BE2C (cell line): ENCODE measurements at regions not wholly inside any gene's neighbourhood (a gene's known extent, or its start where the extent isn't known, plus 50 kb on each side); places are given as distances from the start of the nearest gene placed in this dataset.

Source experiments
- DNase-seq: peaks from one replicate; pipeline ENCODE4 v3.0.0-alpha.2; 2020
- H3K27me3 ChIP-seq: fragments of 250-450 bp; sonication (Bioruptor Pico); 2 replicates; pipeline ENCODE4 v1.5.1; 2020; ENCODE audit warnings: mild to moderate bottlenecking
- H3K36me3 ChIP-seq: fragments of 250-450 bp; sonication (Bioruptor Pico); 2 replicates; pipeline ENCODE4 v1.5.1; 2020; ENCODE audit warnings: mild to moderate bottlenecking
- H3K4me1 ChIP-seq: fragments of 250-450 bp; sonication (Bioruptor Pico); 2 replicates; pipeline ENCODE4 v1.5.1; 2020
- H3K4me3 ChIP-seq: 2 replicates; pipeline ENCODE4 v1.5.1; 2011; ENCODE audit warnings: low read depth, low read length
- H3K9me3 ChIP-seq: fragments of 250-450 bp; sonication (Bioruptor Pico); 2 replicates; pipeline ENCODE4 v1.5.1; 2020
- TF ChIP-seq, protein P1 (sequence below): IDR thresholded peaks from 2 replicates; pipeline ENCODE4 v1.5.1; 2012; ENCODE audit warnings: mild to moderate bottlenecking, low read depth, low read length

DNA sequence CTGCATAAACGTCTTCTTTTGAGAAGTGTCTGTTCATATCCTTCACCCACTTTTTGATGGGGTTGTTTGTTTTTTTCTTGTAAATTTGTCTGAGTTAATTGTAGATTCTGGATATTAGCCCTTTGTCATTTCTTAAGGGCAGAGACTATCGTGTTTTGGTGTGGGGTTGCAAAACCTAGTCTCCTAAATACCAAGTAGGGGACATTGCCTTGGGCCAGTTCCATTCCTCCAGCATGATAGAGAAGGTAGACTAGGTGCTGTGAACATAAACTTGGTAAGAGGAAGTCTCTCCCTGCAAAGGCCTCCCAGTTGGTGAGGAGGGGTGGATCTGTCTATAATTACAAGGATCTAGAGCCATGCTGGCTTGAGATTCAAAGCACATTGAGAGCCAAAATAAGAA, 390.7 kb downstream of the VRK1 start:
- H3K36me3 ChIP-seq, result no peaks in the 10 kb centered on the region
- TF ChIP-seq, protein P1, sequence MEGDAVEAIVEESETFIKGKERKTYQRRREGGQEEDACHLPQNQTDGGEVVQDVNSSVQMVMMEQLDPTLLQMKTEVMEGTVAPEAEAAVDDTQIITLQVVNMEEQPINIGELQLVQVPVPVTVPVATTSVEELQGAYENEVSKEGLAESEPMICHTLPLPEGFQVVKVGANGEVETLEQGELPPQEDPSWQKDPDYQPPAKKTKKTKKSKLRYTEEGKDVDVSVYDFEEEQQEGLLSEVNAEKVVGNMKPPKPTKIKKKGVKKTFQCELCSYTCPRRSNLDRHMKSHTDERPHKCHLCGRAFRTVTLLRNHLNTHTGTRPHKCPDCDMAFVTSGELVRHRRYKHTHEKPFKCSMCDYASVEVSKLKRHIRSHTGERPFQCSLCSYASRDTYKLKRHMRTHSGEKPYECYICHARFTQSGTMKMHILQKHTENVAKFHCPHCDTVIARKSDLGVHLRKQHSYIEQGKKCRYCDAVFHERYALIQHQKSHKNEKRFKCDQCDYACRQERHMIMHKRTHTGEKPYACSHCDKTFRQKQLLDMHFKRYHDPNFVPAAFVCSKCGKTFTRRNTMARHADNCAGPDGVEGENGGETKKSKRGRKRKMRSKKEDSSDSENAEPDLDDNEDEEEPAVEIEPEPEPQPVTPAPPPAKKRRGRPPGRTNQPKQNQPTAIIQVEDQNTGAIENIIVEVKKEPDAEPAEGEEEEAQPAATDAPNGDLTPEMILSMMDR, result no peak
- no peak for DNase-seq
- H3K4me1 ChIP-seq, result no peaks in the 10 kb centered on the region
- no peak overlapping the region for H3K4me3 ChIP-seq
- no peaks in the 10 kb centered on the region for H3K9me3 ChIP-seq
- H3K27me3 ChIP-seq, result peaks cover 5% of the 10 kb centered on the region; the same call in 1 of the 2 replicates

DNA sequence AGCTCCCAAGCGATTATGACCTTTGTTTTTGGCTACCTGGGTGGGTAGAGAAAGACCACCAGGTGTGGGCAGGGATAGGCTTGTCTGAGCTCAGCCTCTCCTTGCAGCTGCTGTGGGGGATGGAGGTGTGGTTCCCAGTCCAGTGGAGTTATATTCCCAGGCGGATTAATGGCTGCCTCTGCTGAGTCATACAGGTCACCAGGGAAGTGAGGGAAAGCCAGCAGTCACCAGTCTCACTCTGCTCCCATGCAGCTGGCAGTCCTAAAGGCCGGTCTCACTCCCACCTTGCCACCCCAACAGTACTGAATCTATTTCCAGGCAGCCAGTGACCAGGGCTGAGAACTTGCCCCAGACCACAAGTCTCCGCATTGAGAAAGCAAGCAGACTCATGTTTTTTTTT, 399.2 kb downstream of the VRK1 start:
- Histone ChIP-seq H3K4me1 (no peaks in the 10 kb centered on the region), H3K4me3 (no peak overlapping the region), H3K36me3 (no peaks in the 10 kb centered on the region), H3K9me3 (no peaks in the 10 kb centered on the region), H3K27me3 (no peaks in the 10 kb centered on the region)
- TF ChIP-seq, protein P1, result no peak
- DNase-seq, result no peak

DNA sequence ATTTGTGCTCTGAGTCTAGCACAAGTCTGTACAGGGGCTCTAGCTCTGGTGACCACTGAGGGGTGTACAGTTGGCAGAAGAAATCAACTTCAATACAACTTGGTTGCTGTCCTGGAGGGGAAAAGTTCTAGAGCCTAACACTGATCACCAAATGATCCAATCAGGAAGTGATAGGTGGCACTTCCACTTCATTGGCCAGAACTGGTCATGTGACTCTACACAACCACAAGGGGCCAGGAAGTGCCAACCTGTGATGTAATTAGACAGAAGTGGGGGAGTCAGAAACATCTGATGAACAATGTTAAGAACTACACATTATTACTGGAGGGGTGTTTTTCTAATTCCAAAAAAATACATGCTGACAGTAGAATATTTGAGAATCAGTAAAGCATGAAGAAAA, 401.6 kb downstream of the VRK1 start:
- Histone ChIP-seq H3K4me1 (no peaks in the 10 kb centered on the region), H3K27me3 (no peaks in the 10 kb centered on the region), H3K4me3 (no peak overlapping the region), H3K36me3 (no peaks in the 10 kb centered on the region), H3K9me3 (no peaks in the 10 kb centered on the region)
- TF ChIP-seq, protein P1, result no peak
- DNase-seq, result no peak

DNA sequence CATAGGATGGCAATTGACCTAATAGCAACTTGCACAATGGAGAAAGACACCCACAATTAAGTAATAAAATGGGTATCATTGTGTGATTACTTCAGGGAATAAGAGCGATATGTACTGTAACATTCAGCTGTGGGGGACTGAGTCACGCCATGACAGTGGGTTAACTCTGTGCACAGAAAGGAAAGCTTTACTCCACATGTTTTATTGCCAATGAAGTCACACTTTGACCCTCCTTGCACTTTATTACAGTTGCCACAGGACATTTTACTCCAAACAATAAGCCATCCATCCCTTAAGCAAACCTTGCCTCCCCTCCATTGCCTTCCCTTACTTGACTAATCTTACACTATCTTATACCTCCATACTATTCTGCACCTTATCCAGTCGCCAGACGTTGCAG, 403.1 kb downstream of the VRK1 start:
- no peaks in the 10 kb centered on the region for H3K36me3 ChIP-seq
- H3K27me3 ChIP-seq, result no peaks in the 10 kb centered on the region
- H3K4me1 ChIP-seq, result no peaks in the 10 kb centered on the region
- TF ChIP-seq, protein P1, result no peak
- H3K9me3 ChIP-seq, result no peaks in the 10 kb centered on the region
- no peak overlapping the region for H3K4me3 ChIP-seq
- DNase-seq, result no peak

DNA sequence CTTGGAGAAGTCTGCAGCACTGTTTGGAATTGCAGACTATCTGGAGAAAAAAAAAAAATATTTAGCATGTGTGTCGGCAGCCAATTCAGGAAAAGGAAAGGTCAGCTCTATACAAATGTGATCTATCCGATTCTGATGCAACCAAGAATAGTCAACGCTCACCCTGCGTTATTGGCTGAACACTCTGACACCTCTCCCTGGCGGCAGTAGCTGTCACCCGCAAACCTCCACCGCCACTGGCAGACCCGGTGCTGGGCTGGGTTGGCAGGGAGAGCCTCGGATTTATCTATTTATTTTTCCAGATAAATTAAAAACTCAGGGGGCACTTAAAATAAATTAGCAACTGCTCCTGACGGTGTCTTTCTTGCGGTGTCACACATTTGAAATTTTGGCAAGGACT, 409.7 kb downstream of the VRK1 start:
- Histone ChIP-seq H3K36me3 (no peaks in the 10 kb centered on the region), H3K27me3 (peaks cover 10% of the 10 kb centered on the region; the same call in 1 of the 2 replicates), H3K4me3 (no peak overlapping the region), H3K4me1 (no peaks in the 10 kb centered on the region), H3K9me3 (no peaks in the 10 kb centered on the region)
- TF ChIP-seq, protein P1, result no peak
- no peak for DNase-seq

DNA sequence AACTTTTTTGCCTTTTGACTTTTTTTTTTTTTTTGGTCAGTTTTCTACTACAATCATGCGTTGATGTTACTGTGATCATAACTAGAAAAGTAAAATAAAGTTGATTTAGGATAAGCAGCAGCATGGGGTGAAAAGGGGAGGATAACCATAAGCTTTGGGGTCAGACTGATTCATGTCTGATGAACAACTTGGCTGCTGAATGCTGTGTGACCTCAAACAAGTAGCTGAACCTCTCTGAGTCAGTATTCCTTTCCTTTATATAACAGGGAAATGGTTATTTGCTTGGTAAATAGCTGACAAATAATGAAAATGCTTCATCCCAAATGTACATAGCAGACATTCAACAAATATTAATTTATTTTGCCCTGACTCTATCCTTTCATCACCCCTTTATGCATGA, 413.0 kb downstream of the VRK1 start:
- no peaks in the 10 kb centered on the region for H3K9me3 ChIP-seq
- TF ChIP-seq, protein P1, result no peak
- H3K4me3 ChIP-seq, result no peak overlapping the region
- no peaks in the 10 kb centered on the region for H3K36me3 ChIP-seq
- peaks cover 10% of the 10 kb centered on the region; the same call in 1 of the 2 replicates for H3K27me3 ChIP-seq
- no peak for DNase-seq
- H3K4me1 ChIP-seq, result no peaks in the 10 kb centered on the region
